Activated CD4-positive, alpha-beta T cell treated with anti-CD3 and anti-CD28 coated beads, Interleukin-2, amount 10 ng/mL, durations not matched to agents 7 days and 5 days (primary cell): ENCODE measurements at regions not wholly inside any gene's neighbourhood (a gene's known extent, or its start where the extent isn't known, plus 50 kb on each side); places are given as distances from the start of the nearest gene placed in this dataset.
"Not testable (repeated sequence)": the region's sequence is repeated elsewhere in the genome, so short reads cannot be mapped to it uniquely, and the experiment has no call there.

ENCODE experiments used
- CTCF ChIA-PET: fragments of 350-600 bp; sonication (Branson Sonifier 250); formaldehyde crosslinking; loops from one replicate; lab custom pipeline; 2021; ENCODE audit warnings: antibody characterized with exemption; lab: Charles Lee
- POLR2A ChIA-PET: fragments of 350-600 bp; sonication (Branson Sonifier 250); formaldehyde crosslinking; loops from one replicate; lab custom pipeline; 2021; ENCODE audit warnings: antibody characterized with exemption; lab: Charles Lee
- DNase-seq: peaks from one replicate; pipeline ENCODE4 v3.0.0-alpha.2; 2020
- H3K27ac Mint-ChIP-seq: one replicate; pipeline ENCODE4 v1.8.0; 2021; ENCODE audit warnings: mild to moderate bottlenecking, moderate library complexity, mixed read lengths
- H3K27me3 Mint-ChIP-seq: one replicate; pipeline ENCODE4 v1.8.0; 2021; ENCODE audit warnings: mixed read lengths
- H3K36me3 Mint-ChIP-seq: one replicate; pipeline ENCODE4 v1.8.0; 2021; ENCODE audit warnings: low read depth, mixed read lengths
- H3K4me1 Mint-ChIP-seq: one replicate; pipeline ENCODE4 v1.8.0; 2021; ENCODE audit warnings: mixed read lengths
- H3K4me3 Mint-ChIP-seq: one replicate; pipeline ENCODE4 v1.8.0; 2021; ENCODE audit warnings: mild to moderate bottlenecking, moderate library complexity, mixed read lengths
- H3K9me3 Mint-ChIP-seq: one replicate; pipeline ENCODE4 v1.8.0; 2021; ENCODE audit warnings: mixed read lengths

DNA sequence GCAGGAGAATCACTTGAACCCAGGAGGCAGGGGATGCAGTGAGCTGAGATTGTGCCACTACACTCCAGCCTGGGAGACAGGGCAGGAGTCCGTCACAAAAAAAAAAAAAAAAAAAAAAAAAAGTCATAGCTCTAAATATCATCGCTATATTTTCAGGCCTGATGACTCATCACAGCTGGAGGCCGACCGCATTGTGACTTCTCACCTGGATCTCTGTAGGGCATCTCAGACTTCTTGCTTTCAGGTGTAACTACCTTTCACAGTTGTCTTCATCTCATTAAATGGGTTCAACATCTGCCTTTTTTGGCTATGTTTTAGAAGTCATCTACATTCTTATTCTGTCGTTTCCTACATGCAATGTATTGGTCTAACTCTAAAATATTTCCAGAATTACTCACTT lies 353.1 kb upstream of the MON1B start:
- Mint-ChIP-seq H3K4me3 (no peak overlapping the region), H3K27me3 (no peaks in the 10 kb centered on the region), H3K9me3 (peaks cover 2% of the 10 kb centered on the region), H3K4me1 (no peaks in the 10 kb centered on the region), H3K36me3 (no peaks in the 10 kb centered on the region), H3K27ac (no peak overlapping the region)
- POLR2A ChIA-PET = no interaction called here
- DNase-seq = no peak
- CTCF ChIA-PET = no interaction called here

DNA sequence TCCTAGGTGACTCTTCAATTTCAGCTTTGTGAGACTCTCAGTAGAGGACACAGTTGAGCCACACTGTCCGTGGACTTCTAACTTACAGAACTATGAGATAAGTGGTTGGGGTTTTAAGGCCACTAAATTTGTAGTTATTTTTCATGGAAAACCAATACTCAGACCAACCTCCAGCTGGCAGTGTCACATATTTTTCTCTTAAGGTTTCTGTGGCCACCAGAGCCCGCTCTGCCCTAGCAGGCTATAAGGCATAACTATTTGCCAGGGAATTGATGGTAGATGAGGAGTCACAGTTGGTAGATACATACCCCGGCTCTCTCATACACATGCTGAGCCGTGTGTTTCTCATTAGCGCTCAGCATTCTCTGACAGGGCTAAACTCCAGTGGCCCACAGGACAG lies 336.8 kb upstream of the MON1B start:
- Mint-ChIP-seq H3K27me3 (no peaks in the 10 kb centered on the region), H3K36me3 (no peaks in the 10 kb centered on the region), H3K4me1 (no peaks in the 10 kb centered on the region), H3K4me3 (no peak overlapping the region), H3K27ac (no peak overlapping the region), H3K9me3 (no peaks in the 10 kb centered on the region)
- ChIA-PET POLR2A (no interaction called here), CTCF (no interaction called here)
- DNase-seq = no peak

DNA sequence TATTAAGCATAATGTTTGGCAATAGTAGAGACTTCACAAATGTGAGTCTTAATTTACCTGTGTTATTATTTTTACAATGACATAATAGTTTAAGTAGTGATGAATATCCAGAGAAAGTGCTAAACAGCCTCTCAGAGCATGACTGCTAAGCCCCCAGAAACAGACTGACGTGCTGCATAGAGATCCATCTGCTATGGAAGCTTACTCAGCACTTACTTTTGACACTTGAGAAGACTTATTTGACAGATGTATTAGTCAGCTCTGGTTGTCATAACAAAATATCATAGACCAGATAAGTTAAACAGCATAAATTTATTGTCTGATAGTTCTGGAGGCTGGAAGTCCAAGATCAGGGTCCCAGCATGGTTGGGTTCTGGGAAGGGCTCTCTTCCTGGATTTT lies 334.9 kb upstream of the MON1B start:
- H3K4me1 Mint-ChIP-seq = no peaks in the 10 kb centered on the region
- DNase-seq = no peak
- ChIA-PET CTCF (no interaction called here), POLR2A (no interaction called here)
- H3K9me3 Mint-ChIP-seq = peaks cover 3% of the 10 kb centered on the region
- no peaks in the 10 kb centered on the region for H3K36me3 Mint-ChIP-seq
- H3K4me3 Mint-ChIP-seq = no peak overlapping the region
- no peak overlapping the region for H3K27ac Mint-ChIP-seq
- no peaks in the 10 kb centered on the region for H3K27me3 Mint-ChIP-seq

DNA sequence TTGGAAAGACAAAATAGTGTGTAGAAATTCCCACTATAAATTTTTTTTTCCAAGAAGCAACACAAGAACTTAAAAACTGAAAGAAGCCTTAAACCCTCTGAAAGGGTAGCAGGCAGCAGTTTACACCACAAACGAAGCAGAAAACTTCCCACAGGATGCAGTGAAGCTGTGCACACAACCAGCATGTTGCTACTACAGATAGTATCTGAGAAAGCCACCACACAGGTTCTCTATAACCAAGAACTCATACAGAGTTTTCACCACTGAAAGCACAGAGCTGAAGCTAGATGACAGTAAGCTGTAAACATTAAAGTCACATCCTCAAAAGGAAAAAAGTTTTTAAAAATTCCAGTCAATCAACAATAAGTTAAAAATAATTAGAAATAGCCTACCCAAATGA lies 333.6 kb upstream of the MON1B start:
- no peak overlapping the region for H3K27ac Mint-ChIP-seq
- ChIA-PET CTCF (no interaction called here), POLR2A (no interaction called here)
- no peak overlapping the region for H3K4me3 Mint-ChIP-seq
- H3K4me1 Mint-ChIP-seq = no peaks in the 10 kb centered on the region
- peaks cover 3% of the 10 kb centered on the region for H3K9me3 Mint-ChIP-seq
- DNase-seq = no peak
- no peaks in the 10 kb centered on the region for H3K27me3 Mint-ChIP-seq
- no peaks in the 10 kb centered on the region for H3K36me3 Mint-ChIP-seq

DNA sequence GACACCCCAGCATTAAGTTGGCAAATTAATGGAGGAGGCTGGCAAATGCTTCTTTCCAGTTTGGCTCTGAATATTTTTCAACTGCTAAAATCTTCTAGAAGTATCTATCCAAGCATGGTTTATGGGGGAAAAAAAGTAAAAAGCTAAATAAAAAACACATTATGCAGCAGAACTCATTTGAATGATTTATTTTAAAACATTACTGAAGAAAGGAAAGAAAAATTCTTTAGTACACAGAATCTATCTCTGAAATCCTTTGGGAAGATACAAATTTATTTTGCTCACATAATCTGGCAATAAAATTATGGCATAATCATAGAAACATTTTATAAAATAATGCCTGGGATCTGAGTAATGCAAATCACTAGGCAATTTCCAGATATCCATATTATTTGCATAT lies 328.1 kb upstream of the MON1B start:
- CTCF ChIA-PET = no interaction called here
- Mint-ChIP-seq H3K9me3 (peaks cover 3% of the 10 kb centered on the region), H3K36me3 (no peaks in the 10 kb centered on the region), H3K27ac (no peak overlapping the region), H3K4me1 (no peaks in the 10 kb centered on the region), H3K27me3 (no peaks in the 10 kb centered on the region), H3K4me3 (no peak overlapping the region)
- no peak for DNase-seq
- POLR2A ChIA-PET = no interaction called here

DNA sequence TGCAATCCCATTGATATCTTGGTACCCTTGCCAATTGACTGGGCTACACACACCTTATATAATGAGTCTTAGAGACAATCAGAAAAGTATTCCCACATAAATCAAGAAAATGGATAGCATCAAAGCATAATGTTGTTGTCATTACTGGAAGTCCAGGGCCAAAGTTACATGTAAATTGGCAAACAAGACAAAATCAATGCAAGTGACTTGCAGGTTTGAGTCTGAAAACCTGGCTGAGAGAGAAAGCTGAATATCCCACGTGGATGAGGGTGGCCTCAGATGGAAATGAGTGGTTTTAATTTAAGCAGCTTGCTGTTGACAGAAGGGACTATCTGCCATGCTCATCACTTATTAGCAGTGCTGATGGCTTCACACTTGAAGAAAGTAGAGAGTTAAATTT lies 324.0 kb upstream of the MON1B start:
- DNase-seq = no peak
- ChIA-PET CTCF (no interaction called here), POLR2A (no interaction called here)
- no peaks in the 10 kb centered on the region for H3K9me3 Mint-ChIP-seq
- no peak overlapping the region for H3K27ac Mint-ChIP-seq
- no peak overlapping the region for H3K4me3 Mint-ChIP-seq
- no peaks in the 10 kb centered on the region for H3K27me3 Mint-ChIP-seq
- H3K36me3 Mint-ChIP-seq = no peaks in the 10 kb centered on the region
- H3K4me1 Mint-ChIP-seq = no peaks in the 10 kb centered on the region

DNA sequence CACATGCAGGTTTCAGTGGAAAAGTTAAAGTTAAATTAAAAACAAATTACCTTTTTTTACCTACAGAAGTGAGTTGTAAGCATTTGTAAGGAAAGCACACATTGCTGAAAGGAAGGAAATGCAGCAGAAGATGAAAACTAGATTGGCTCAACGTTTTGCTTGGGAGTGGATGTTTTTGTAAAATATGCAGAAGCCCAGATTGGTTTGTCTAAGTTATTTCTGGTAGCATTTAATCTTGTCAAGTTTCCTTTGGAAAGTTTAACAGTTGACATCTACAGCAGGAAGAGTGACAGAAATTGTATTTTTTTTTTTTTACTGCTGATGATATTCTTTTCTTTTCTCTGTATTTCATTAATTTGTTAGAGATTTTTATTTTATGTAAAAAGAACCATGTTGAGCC lies 315.1 kb upstream of the MON1B start:
- no peaks in the 10 kb centered on the region for H3K4me1 Mint-ChIP-seq
- no peaks in the 10 kb centered on the region for H3K27me3 Mint-ChIP-seq
- POLR2A ChIA-PET = no interaction called here
- CTCF ChIA-PET = no interaction called here
- no peak overlapping the region for H3K27ac Mint-ChIP-seq
- DNase-seq = no peak
- H3K36me3 Mint-ChIP-seq = no peaks in the 10 kb centered on the region
- no peak overlapping the region for H3K4me3 Mint-ChIP-seq
- no peaks in the 10 kb centered on the region for H3K9me3 Mint-ChIP-seq

DNA sequence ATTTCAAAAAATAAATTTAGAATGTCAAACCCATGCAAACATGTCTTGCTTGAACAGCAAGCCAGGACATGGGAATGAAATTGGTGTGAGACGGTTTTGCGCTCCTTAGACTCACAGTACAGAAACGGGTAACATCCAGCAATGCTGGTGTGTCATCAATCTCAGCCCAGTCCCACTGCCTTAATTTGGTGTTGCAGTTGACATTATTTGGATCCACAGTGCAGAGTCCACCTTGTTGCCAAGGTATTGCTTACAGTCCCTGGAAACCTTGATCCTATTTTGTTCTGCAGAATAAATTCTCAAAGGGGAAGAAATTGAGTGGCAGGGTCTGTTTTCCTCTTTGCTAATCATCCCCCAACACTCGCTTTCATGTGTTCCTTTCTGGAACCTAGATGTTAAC lies 311.6 kb upstream of the MON1B start:
- POLR2A ChIA-PET = no interaction called here
- DNase-seq = no peak
- Mint-ChIP-seq H3K4me3 (no peak overlapping the region), H3K36me3 (no peaks in the 10 kb centered on the region), H3K9me3 (no peaks in the 10 kb centered on the region), H3K27me3 (no peaks in the 10 kb centered on the region), H3K27ac (no peak overlapping the region), H3K4me1 (no peaks in the 10 kb centered on the region)
- CTCF ChIA-PET = no interaction called here

DNA sequence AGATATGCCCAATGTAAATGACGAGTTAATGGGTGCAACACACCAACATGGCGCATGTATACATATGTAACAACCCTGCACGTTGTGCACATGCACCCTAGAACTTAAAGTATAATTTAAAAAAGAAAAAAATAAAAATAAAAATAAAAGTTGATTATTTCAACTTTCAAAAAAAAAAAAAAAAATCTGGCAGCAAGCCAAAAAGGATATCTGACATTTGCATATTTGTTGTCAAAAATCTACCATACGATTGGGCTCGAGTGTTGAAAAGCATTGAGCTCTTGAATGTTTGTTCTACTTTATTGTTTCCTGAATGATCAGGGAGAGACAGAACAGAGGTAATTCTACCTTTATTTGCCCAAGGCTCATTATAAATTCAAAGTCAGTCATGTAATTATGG lies 310.5 kb upstream of the MON1B start:
- H3K4me1 Mint-ChIP-seq, H3K36me3 Mint-ChIP-seq, H3K4me3 Mint-ChIP-seq, CTCF ChIA-PET, H3K27me3 Mint-ChIP-seq, H3K27ac Mint-ChIP-seq, POLR2A ChIA-PET, DNase-seq, H3K9me3 Mint-ChIP-seq: not testable (repeated sequence)

DNA sequence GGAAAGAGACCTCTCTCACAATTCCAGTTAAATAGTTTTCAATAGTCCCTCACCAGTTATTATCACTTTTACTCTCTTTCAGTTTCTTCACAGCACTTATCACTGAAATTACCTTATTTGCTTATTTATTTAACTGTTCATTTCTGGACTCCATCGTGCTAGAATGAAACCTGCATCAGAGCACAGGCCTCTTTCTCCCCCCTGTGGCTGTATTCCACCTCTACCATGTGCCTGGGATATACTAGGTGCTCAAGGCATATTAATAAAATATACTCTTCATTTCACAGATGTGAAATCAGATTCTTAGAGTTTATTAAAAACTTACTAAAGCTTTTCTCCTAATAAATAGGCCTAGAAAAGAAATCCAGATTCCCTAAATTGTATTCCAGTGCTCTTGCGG lies 308.9 kb upstream of the MON1B start:
- no peaks in the 10 kb centered on the region for H3K9me3 Mint-ChIP-seq
- no peaks in the 10 kb centered on the region for H3K4me1 Mint-ChIP-seq
- H3K36me3 Mint-ChIP-seq = no peaks in the 10 kb centered on the region
- no peak overlapping the region for H3K4me3 Mint-ChIP-seq
- H3K27ac Mint-ChIP-seq = no peak overlapping the region
- POLR2A ChIA-PET = no interaction called here
- H3K27me3 Mint-ChIP-seq = no peaks in the 10 kb centered on the region
- CTCF ChIA-PET = no interaction called here
- no peak for DNase-seq

DNA sequence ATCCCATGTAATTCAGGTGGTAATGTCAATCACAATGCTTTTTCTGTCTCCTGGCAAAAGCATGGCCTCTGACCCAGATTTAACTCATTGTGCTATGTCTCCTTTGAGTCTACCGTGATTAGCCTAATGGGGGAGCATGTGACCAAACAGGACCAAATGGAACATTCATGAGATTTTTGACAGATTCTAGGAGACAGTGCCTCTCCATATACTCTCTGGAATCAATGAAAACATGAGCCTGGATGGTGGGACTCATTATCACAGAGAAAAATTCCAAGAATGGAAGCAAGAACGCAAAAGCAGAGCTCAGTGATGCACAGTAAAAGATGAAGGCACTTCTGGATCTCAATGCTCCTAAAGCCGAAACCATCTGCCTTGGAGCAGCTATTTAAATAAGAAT lies 307.9 kb upstream of the MON1B start:
- Mint-ChIP-seq H3K36me3 (no peaks in the 10 kb centered on the region), H3K9me3 (no peaks in the 10 kb centered on the region), H3K4me1 (no peaks in the 10 kb centered on the region), H3K27ac (no peak overlapping the region), H3K4me3 (no peak overlapping the region), H3K27me3 (no peaks in the 10 kb centered on the region)
- CTCF ChIA-PET = no interaction called here
- no peak for DNase-seq
- POLR2A ChIA-PET = no interaction called here

DNA sequence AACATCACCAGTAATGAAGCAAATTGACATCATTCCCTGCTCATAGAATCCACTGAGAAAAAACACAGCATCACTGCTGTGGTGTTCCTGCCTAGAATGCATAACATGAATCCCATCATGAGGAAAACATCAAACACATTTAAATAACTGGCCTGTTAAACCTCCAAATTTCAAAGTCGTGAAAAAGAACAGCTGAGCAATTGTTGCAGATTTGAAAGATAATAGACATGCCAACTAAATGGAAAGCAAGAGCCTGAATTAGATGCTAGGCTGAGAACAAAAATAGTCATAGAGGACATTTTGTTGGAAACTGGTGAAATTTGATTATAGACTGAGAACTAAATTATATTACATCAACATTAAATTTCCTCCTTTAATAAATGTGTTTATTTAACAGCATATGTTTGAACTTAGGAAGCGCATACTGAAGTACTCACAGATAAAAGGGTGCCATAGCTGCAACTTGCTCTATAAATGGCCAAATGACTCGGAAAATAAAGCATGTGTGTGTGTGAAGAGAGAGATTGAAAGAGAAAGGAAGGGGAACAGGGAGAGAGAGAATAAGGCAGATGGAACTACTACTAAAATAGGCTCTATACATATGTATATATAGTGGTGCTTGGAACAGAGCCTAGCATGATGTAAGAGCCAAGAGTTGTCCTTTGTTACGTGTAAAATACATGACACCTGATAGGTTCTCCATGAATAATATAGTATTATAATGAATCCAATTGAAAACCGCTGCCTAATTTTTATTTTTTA lies 305.0 kb upstream of the MON1B start:
- Mint-ChIP-seq H3K36me3 (no peaks in the 10 kb centered on the region), H3K27ac (no peak overlapping the region), H3K9me3 (no peaks in the 10 kb centered on the region), H3K4me1 (no peaks in the 10 kb centered on the region), H3K27me3 (no peaks in the 10 kb centered on the region), H3K4me3 (no peak overlapping the region)
- no peak for DNase-seq
- POLR2A ChIA-PET = no interaction called here
- CTCF ChIA-PET = no interaction called here

DNA sequence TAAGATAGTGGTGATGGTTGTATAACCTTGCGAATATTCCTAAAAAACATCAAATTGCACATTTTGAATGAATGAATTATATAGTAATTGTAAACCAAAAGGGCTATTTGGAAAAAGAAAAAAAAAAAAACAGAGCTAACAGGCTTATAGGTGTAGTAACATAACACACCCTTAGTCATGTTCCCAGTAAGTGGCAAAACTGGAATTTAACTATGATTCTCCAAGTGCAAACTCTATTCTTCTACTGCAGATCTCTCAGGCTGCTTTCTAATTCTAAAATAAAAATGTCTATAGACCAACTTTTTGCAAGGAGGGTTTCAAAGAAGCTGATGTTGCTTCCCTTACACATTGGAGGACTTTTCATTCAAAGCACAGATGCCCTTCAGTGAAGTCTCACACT lies 293.2 kb upstream of the MON1B start:
- DNase-seq = no peak
- Mint-ChIP-seq H3K27me3 (no peaks in the 10 kb centered on the region), H3K27ac (no peak overlapping the region), H3K4me3 (no peak overlapping the region), H3K9me3 (no peaks in the 10 kb centered on the region), H3K36me3 (no peaks in the 10 kb centered on the region), H3K4me1 (no peaks in the 10 kb centered on the region)
- CTCF ChIA-PET = no interaction called here
- POLR2A ChIA-PET = no interaction called here

DNA sequence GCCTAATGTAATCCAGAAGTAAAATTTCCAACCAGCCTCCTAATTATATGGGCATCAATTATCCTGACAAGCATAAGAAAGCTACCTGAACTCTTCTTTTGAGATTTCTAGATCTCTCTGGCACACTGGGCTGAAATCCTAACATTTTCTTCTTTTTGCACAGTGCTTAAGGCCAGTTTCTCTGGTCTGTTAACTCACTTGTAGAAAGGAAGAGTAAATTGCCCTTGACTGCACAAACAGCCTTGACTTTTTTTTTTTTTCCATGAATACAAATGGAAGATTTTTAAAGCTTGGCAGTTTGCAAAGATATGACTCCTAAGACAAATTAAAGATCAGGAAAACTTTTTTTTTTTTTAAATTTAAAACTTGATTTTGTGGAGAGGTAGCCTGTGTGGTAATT lies 291.2 kb upstream of the MON1B start:
- no peaks in the 10 kb centered on the region for H3K9me3 Mint-ChIP-seq
- H3K4me1 Mint-ChIP-seq = no peaks in the 10 kb centered on the region
- no peaks in the 10 kb centered on the region for H3K27me3 Mint-ChIP-seq
- POLR2A ChIA-PET = no interaction called here
- no peak for DNase-seq
- no peaks in the 10 kb centered on the region for H3K36me3 Mint-ChIP-seq
- no peak overlapping the region for H3K4me3 Mint-ChIP-seq
- no peak overlapping the region for H3K27ac Mint-ChIP-seq
- CTCF ChIA-PET = no interaction called here
